NCI-H524 treated with DMSO at 0.1 percent for 48 hours (cell line): ENCODE measurements at regions not wholly inside any gene's neighbourhood (a gene's known extent, or its start where the extent isn't known, plus 50 kb on each side); places are given as distances from the start of the nearest gene placed in this dataset.

Experiments
- DNase-seq: peaks from one replicate; lab custom pipeline; 2025; lab: John Stamatoyannopoulos, UW

DNA sequence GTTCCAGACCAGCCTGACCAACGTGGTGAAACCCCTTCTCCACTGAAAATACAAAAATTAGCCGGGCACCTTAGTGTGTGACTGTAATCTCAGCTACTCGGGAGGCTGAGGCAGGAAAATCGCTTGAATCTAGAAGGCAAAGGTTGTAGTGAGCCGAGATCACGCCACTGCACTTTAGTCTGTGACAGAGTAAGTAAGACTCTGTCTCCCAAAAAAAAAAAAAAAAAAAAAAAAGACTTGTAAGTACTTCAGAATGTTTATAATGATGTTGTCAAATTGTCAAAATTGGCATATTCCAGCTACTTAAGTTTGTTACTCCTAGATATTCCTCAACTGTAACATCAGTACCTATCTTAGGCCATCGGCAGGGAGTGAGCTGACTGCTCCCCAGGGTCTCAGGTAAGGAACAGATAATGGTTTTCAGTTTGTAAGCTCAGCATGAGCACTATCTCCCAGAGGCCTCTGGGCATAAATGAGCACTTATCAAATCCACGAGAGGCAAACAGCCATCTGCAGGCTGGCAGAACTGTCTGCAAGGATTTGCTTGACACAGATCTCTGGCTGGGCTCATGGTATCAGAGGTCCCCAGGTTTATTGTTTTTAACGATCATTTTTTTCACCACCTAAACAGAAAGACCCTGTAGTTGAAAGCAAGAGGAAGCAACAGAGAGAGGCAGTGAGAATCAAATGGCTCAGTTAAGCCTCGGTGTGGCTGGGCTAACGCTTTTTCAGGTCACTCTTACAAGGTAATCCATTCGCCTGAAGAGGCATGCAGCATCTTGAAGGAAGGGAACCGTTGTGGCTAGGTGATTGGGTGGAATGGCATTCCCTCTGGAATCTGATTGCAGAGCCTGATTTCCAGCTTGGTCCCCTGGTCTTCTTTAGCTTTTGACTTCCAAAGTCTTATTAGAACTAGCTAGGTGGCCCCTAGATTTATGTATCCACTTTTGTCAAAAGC, 115.9 kb downstream of the LY86 start:
- DNase-seq = no peak

DNA sequence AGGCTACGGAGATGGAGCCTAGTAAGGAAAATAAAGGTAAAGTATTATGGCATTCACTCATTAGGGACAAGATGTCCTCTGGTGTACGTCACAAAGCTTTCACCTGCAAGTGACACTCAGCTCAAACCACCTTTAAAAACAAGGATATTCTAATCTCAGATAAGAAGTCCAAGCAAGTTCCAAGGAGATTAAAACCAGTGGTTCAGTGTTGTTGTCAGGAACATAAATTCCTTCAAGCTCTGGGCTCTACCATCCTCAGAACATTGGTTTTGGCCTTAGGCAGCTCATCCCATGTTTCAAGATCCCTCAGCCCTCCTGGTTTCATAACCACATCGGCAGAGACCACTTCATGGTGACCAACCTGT, 116.5 kb downstream of the LY86 start:
- DNase-seq = no peak

DNA sequence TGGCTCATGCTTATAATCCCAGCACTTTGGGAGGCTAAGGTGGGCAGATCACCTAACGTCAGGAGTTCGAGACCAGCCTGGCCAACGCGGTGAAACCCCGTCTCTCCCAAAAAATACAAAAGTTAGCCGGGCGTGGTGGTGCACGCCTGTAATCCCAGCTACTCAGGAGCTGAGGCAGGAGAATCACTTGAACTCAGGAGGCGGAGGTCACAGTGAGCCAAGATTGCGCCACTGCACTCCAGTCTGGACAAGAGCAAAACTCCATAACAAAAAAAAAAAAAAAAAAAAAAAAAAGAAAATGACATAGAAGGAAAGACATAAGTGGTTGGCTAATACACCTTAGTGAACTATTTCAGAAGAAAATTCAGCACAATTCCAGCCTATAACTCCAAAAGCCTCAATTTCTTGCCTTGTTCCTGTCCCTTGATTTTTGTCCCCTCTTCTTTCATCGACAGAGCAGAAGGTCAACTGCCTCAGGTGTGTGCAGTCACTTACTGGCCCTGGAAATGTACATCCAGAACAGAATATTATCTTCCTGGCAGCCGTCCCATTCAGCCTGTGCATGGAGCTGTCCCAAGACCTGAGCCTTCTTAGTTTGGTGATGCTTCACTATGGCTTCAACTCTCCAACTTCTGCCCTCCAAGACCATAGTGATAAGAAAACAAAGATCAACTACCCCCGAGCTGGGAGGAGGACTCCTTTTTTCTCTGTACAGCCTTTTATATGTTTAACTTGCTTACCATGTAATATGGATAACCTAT, 117.6 kb downstream of the LY86 start:
- no peak for DNase-seq

- DNase-seq = no peak
Measured at GRCh38 chr6:6707143-6707542, 118.6 kb downstream of the LY86 start.

GRCh38 chr6:6709106-6709505, 120.6 kb downstream of the LY86 start:
- no peak for DNase-seq

DNA sequence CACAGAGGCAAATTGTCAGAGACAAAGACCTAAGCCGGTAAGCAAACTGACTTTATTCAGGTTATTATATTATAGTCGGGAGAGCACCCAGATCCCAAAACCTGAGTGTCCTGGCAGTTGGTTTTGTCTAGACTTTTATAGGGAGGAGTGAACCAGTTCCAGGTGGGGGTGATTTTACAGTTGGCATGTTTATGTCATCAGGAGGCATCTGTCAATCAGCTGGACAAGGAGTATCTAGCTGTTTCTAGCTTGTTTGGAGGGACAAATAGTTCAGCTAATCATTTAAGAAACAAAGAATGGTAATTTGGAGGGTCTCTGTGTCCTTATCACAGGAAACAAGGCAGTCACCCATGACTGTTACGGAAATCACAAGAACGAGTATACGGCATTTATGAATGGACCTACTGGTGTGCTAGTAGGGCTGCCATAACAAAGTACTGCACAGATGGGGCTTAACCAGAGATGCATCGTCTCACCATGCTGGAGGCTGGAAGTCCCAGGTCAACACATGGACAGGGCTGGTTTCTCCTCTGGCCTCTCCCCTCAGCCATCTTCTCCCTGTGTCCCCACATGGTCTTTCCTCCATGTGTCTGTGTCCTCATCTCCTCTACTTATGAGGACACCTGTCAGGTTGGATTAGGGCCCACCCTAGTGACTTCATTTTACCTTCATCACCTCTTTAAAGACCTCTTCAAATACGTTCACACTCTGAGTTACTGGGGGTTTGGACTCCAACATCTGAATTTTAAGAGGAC, 122.7 kb downstream of the LY86 start:
- no peak for DNase-seq

GRCh38 chr6:6711832-6712448, 123.4 kb downstream of the LY86 start:
- no peak for DNase-seq

DNA sequence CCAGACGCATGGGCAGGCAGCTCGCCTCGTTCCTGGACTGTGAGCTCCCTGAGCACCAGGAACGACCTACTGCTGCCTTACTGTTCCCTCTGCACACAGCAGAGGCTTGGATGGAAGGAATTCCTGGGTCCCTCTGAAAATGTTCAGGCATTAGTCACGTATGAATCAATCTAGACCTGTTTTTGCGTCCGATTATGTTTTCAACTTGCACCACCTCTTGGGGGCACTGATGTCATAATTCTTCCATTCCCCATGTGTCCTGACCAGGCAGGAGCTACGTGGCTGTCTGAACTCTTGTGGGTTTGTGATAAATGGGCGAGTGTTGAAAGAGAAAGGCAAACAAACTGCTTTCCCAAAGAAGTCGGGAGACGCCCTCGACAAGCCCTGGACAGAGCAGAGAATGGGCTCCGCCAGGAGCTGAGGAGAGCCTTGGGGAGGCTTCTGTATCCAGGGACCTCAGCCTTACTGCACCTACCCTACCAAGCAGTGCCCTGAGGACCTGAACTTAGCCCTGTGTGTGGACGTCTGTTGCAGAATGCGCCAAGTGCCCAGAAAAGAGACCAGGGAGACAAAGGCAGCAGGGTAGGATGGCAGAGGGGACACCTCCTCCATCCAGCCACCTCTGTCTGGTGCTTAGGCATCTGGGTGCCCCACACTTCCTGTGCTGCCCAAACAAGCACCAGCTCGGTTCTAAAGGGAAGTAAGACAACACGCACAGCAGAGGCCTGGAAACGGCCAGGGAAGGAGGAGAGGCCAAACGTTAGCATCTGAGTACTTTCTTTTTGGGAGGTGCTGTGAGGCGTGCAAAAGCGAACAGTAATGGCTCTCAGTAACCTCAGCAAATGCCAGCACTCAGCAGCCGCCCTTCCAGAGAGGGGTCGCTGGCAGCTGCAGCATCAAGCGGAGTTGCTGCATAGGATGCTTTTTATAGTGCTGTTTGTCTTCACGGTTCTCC, 124.2 kb downstream of the LY86 start:
- no peak for DNase-seq

- DNase-seq = no peak
Measured at GRCh38 chr6:6713657-6714056, 125.1 kb downstream of the LY86 start.

DNA sequence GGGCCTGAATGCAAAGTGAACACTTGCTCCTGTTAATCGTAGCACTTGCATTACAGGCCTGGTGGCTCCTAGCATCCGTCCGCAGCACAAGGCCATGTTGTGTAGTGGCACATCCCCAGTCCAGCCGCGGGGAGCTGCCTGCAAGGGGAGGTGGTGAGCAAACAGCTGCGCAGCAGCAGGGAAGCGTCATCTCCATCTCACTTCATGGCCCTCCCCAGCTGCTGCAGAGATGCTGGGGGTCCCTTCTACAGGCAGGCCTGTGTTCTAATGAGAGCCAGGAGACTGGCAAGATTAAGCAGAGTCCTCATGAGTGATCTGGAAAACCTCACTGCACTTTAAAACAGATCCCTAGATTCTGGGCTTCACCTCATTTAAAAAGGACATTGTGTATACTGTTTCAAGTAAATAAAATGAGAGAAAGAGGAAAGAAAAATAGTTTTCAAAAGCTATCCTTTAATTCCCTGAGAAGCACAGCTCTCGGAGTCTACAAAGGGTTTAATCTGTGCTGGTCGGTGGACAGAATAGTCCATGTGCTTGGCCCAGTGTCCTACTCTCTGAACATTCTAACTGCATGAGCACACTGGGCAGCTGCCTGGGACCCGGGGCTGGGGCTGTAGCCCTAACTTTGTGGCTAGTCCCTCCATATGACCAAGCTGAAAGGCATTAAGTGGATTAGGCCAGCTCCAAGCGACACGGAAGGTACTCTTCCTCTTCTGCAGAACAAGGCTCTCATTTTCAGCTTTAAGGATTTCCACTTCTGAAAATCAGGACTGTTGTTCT, 125.8 kb downstream of the LY86 start:
- no peak for DNase-seq

- no peak for DNase-seq
Measured at GRCh38 chr6:6714953-6715352, 126.4 kb downstream of the LY86 start.

DNA sequence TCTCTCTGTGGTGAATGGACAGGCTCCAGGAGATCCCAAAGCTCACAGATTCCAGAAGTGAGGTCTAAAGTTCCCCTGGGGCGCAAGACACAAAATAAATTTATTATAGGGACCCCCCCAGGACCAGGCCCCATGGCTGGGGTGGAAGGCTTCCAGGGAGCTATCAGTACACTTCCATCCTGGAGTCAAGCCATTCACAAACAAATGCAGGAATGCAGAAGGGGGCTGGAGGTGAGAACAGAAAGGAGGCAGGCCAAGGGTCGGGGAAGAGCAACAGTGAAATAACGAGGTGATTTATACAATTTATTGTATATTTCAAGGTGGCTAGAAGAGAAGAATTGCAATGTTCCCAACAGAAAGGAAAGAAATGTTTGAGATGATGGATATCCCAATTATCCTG, 126.9 kb downstream of the LY86 start:
- DNase-seq = no peak

DNA sequence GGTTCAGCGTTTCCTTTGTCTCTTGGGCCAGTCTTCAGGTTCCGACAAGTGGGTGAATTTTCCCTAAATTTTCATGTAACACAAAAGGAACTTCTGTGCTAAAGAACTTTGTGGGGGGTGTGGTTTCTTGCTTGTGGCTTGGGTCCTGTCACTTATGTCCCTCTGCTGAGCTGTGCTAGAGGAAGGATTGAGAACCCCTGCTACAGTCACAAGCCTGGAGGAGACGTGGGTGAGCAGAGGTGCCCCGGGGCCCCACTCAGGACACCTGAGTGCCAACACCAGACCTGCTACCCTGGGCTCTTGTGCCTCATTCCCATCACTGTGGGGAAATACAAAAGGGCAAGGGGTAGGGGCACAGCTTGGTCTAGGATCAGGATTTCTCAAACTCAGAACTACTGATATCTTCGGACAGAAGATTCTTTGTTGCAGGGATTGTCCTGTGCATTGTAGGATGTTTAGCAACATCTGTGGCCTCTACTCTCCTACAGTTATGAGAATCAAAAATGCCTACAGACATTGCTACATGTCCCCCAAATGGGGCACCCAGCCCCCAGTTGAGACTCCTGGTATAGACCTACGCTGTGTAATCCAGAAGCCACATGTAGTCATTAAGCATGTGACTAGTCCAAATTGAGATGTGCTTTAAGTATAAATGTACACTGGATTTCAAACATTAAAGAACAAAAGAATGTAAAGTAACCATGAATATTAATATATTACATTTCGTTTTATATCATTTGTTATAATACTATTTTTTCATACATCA, 128.7 kb downstream of the LY86 start:
- DNase-seq = no peak

GRCh38 chr6:6717953-6718352, 129.4 kb downstream of the LY86 start:
- DNase-seq = no peak

- DNase-seq = no peak
Measured at GRCh38 chr6:6721606-6722005, 133.1 kb downstream of the LY86 start.

GRCh38 chr6:6722195-6722594, 133.7 kb downstream of the LY86 start:
- DNase-seq = no peak

DNA sequence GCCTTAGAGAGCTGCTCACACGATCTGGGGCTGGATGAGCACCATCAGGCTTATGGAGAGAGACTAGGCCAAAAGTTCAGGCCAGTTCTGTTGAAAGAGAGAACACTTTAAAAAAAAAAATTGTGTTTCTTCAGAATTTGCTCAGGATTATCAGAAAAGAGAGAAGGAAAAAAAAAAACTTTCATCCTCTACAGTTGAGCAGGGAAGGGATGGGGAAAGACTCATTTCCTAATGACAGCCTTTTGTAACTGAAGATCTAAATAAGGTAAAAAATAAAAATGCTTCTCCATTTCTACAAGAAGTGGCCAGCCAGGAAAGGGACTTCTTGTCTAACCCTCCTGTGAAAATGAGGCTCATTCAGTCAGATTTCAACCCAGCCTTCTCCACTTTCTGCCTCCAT, 134.8 kb downstream of the LY86 start:
- no peak for DNase-seq

DNA sequence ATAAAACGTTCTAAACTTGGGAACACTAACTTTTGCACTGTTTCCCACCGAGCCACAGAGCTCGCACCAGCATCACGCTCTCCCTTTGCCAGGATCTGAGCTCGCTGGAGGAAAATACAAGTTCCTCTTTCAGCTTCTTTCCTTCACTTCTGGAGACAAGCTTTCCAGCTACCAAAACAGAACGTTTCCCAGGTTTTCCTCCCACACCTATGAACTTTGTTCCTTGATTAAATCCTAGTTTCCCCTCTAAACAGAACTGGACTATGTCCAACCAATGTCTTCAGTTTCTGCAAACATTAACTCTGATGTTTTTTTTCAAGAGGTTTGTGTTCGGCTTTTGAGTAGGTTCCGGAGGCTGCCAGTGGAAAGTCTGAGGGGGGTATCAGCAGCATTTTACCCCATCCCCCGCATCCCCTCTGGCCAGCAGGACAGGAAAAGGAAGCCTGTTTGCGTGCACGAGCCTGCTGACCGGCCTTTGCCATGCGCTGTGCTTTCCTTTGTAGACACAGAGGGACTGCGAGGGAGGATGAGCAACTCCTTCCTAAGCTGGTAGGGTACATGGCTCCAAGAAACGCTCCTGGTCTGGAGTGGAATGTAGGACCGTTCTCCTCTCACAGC, 135.5 kb downstream of the LY86 start:
- no peak for DNase-seq
